H1 (cell line): ENCODE measurements at regions not wholly inside any gene's neighbourhood (a gene's known extent, or its start where the extent isn't known, plus 50 kb on each side); places are given as distances from the start of the nearest gene placed in this dataset.

ENCODE experiments used
- CTCF ChIA-PET: fragments of 300-600 bp; sonication (Branson Sonifier 250); formaldehyde crosslinking; loops from one replicate; lab custom pipeline; 2021; ENCODE audit not compliant: partially characterized antibody; lab: Charles Lee
- POLR2A ChIA-PET: fragments of 300-600 bp; sonication (Branson Sonifier 250); formaldehyde crosslinking; loops from one replicate; lab custom pipeline; 2021; ENCODE audit warnings: inconsistent platforms; ENCODE audit not compliant: partially characterized antibody; lab: Charles Lee
- DNase-seq, 2 experiments: peaks; one replicate each; pipeline versions ENCODE4 v3.0.0 to v3.0.0-alpha.2; 2010 to 2022; ENCODE audit warnings: low spot score in 2 of 2, low read depth in 1 of 2, mixed read lengths in 1 of 2
- FAIRE-seq: peaks from 2 replicates; lab custom pipeline; 2011; peaks lifted over from hg19 to GRCh38; lab: Jason Lieb, UNC
- H2AFZ ChIP-seq: 2 replicates; pipeline ENCODE4 v1.8.1; 2012; ENCODE audit warnings: low read length, inconsistent platforms
- H2AK5ac ChIP-seq: 2 replicates; pipeline ENCODE4 v1.6.1; 2013; ENCODE audit warnings: low read depth, low read length
- H2BK120ac ChIP-seq: replicated peaks from 2 replicates; pipeline ENCODE3; 2013; ENCODE audit warnings: low read depth, low read length, inconsistent platforms
- H2BK12ac ChIP-seq: 2 replicates; pipeline ENCODE4 v1.6.1; 2013; ENCODE audit warnings: low read depth, low read length
- H2BK15ac ChIP-seq: 2 replicates; pipeline ENCODE4 v1.6.1; 2013; ENCODE audit warnings: low read length
- H2BK20ac ChIP-seq: 2 replicates; pipeline ENCODE4 v1.6.1; 2013; ENCODE audit warnings: low read length
- H2BK5ac ChIP-seq: 2 replicates; pipeline ENCODE4 v1.6.1; 2013; ENCODE audit warnings: low read depth, low read length
- H3K14ac ChIP-seq: 2 replicates; pipeline ENCODE4 v1.6.1; 2013; ENCODE audit warnings: inconsistent platforms; ENCODE audit not compliant: insufficient read length
- H3K18ac ChIP-seq: 2 replicates; pipeline ENCODE4 v1.6.1; 2013; ENCODE audit warnings: low read length; ENCODE audit errors: extremely low read depth
- H3K23ac ChIP-seq: 2 replicates; pipeline ENCODE4 v1.6.1; 2013; ENCODE audit warnings: inconsistent platforms; ENCODE audit not compliant: insufficient read length
- H3K23me2 ChIP-seq: 2 replicates; pipeline ENCODE4 v1.6.1; 2013; ENCODE audit warnings: low read depth, low read length
- H3K27ac ChIP-seq: 2 replicates; pipeline ENCODE4 v1.6.1; 2011; ENCODE audit warnings: low read depth, low read length, inconsistent platforms
- H3K27me3 ChIP-seq, 4 experiments: replicated peaks in 1 of 4; 1 replicate in 1 of 4; 2 replicates in 3 of 4; pipeline versions ENCODE4 v1.6.1 to v1.8.1; 2011 to 2013; ENCODE audit warnings: low read length in 3 of 4, mild to moderate bottlenecking in 3 of 4, inconsistent platforms in 2 of 4, mixed read lengths in 2 of 4, moderate library complexity in 1 of 4; ENCODE audit not compliant: control insufficient read depth in 3 of 4, insufficient read depth in 3 of 4; ENCODE audit errors: extremely low read depth in 1 of 4
- H3K36me3 ChIP-seq, 4 experiments: 2 replicates each; pipeline versions ENCODE4 v1.6.1 to v1.8.1; 2011 to 2013; ENCODE audit warnings: mild to moderate bottlenecking in 4 of 4, low read length in 3 of 4, moderate library complexity in 2 of 4, control low read depth in 1 of 4, inconsistent platforms in 1 of 4; ENCODE audit not compliant: insufficient read depth in 4 of 4, control insufficient read depth in 2 of 4
- H3K4ac ChIP-seq: replicated peaks from 2 replicates; pipeline ENCODE3; 2013; ENCODE audit warnings: low read length, low read depth, mixed read lengths, inconsistent platforms; ENCODE audit not compliant: insufficient read length
- H3K4me1 ChIP-seq, 4 experiments: replicated peaks in 1 of 4; 1 replicate in 1 of 4; 2 replicates in 3 of 4; pipeline versions ENCODE4 v1.6.1 to v1.8.1; 2011 to 2013; ENCODE audit warnings: low read length in 3 of 4, inconsistent platforms in 2 of 4, mixed read lengths in 1 of 4; ENCODE audit not compliant: insufficient read depth in 4 of 4, control insufficient read depth in 3 of 4
- H3K4me2 ChIP-seq, 2 experiments: 2 replicates each; pipeline versions ENCODE4 v1.6.1 to v1.8.1; 2011 to 2013; ENCODE audit warnings: low read depth in 2 of 2, low read length in 2 of 2, control low read depth in 1 of 2, inconsistent platforms in 1 of 2, mild to moderate bottlenecking in 1 of 2; ENCODE audit not compliant: insufficient read depth in 1 of 2
- H3K4me3 ChIP-seq, 4 experiments: fragments of 200-600, 300-600 bp in 1 of 4; sonication (generic), shearing (Covaris generic), sonication (Bioruptor Twin) in 1 of 4; 2 replicates each; pipeline versions ENCODE4 v1.5.1 to v1.8.1; 2011 to 2016; ENCODE audit warnings: low read length in 4 of 4, low read depth in 3 of 4, control low read depth in 2 of 4, inconsistent platforms in 2 of 4, mild to moderate bottlenecking in 2 of 4, mixed read lengths in 1 of 4, moderate library complexity in 1 of 4; ENCODE audit not compliant: insufficient read depth in 2 of 4; ENCODE audit errors: extremely low read depth in 1 of 4
- H3K56ac ChIP-seq: replicated peaks from 2 replicates; pipeline ENCODE3; 2013; ENCODE audit warnings: low read depth, mild to moderate bottlenecking, mixed read lengths, low read length, inconsistent platforms; ENCODE audit not compliant: insufficient read length
- H3K79me1 ChIP-seq: 2 replicates; pipeline ENCODE4 v1.6.1; 2013; ENCODE audit warnings: low read depth, low read length, control low read depth
- H3K79me2 ChIP-seq, 2 experiments: 2 replicates each; pipeline versions ENCODE4 v1.6.1 to v1.8.1; 2012 to 2013; ENCODE audit warnings: low read length in 2 of 2, mild to moderate bottlenecking in 2 of 2, inconsistent platforms in 1 of 2; ENCODE audit not compliant: insufficient read depth in 2 of 2, control insufficient read depth in 1 of 2
- H3K9ac ChIP-seq, 4 experiments: replicated peaks in 1 of 4; 1 replicate in 1 of 4; 2 replicates in 3 of 4; pipeline versions ENCODE4 v1.6.1 to v1.8.1; 2011 to 2013; ENCODE audit warnings: low read depth in 3 of 4, low read length in 3 of 4, control low read depth in 2 of 4, mild to moderate bottlenecking in 2 of 4, moderate library complexity in 2 of 4, inconsistent platforms in 1 of 4; ENCODE audit errors: extremely low read depth in 1 of 4
- H3K9me3 ChIP-seq, 2 experiments: 2 replicates each; pipeline versions ENCODE4 v1.6.1 to v1.8.1; 2012 to 2013; ENCODE audit warnings: mild to moderate bottlenecking in 2 of 2, moderate library complexity in 2 of 2, control low read depth in 1 of 2, inconsistent platforms in 1 of 2, low read depth in 1 of 2, low read length in 1 of 2, mixed read lengths in 1 of 2; ENCODE audit not compliant: insufficient read depth in 2 of 2
- H4K20me1 ChIP-seq, 2 experiments: replicated peaks in 1 of 2; 2 replicates each; pipeline versions ENCODE3 to v1.8.1; 2011 to 2013; ENCODE audit warnings: inconsistent platforms in 2 of 2, low read length in 2 of 2, mild to moderate bottlenecking in 1 of 2; ENCODE audit not compliant: insufficient read depth in 2 of 2, control insufficient read depth in 1 of 2
- H4K5ac ChIP-seq: 2 replicates; pipeline ENCODE4 v1.6.1; 2013; ENCODE audit warnings: low read length, low read depth, mixed read lengths, inconsistent platforms; ENCODE audit not compliant: insufficient read length
- H4K8ac ChIP-seq: 2 replicates; pipeline ENCODE4 v1.8.0; 2013; ENCODE audit warnings: mild to moderate bottlenecking, moderate library complexity, low read length, inconsistent platforms; ENCODE audit not compliant: insufficient read depth; ENCODE audit errors: extremely low read depth
- H4K91ac ChIP-seq: replicated peaks from 2 replicates; pipeline ENCODE3; 2013; ENCODE audit warnings: low read length, mixed read lengths, inconsistent platforms; ENCODE audit not compliant: insufficient read length
- BACH1 ChIP-seq: IDR thresholded peaks from 2 replicates; pipeline ENCODE4 v1.6.1; 2012; ENCODE audit warnings: low read length, improper control_type of control experiment
- BRCA1 ChIP-seq: IDR thresholded peaks from 2 replicates; pipeline ENCODE4 v1.6.1; 2012; ENCODE audit warnings: low read depth, low read length, improper control_type of control experiment
- EGR1 ChIP-seq: IDR thresholded peaks from 2 replicates; pipeline ENCODE4 v1.6.1; 2011; ENCODE audit warnings: low read depth, low read length, borderline replicate concordance
- EZH2 ChIP-seq: fragments of 200-600 bp; sonication (generic); IDR thresholded peaks from 2 replicates; pipeline ENCODE4 v1.7.1; 2012; ENCODE audit warnings: low read depth, mild to moderate bottlenecking, moderate library complexity, low read length, inconsistent platforms; ENCODE audit not compliant: severe bottlenecking
- GABPA ChIP-seq: IDR thresholded peaks from 2 replicates; pipeline ENCODE4 v1.6.1; 2011; ENCODE audit warnings: mild to moderate bottlenecking, low read length, moderate library complexity, borderline replicate concordance; ENCODE audit not compliant: insufficient read depth
- JUND ChIP-seq: IDR thresholded peaks from 2 replicates; pipeline ENCODE4 v1.6.1; 2011; ENCODE audit warnings: mild to moderate bottlenecking, improper control_type of control experiment, low read length
- RAD21 ChIP-seq, 2 experiments: IDR thresholded peaks in 1 of 2; conservative IDR thresholded peaks in 1 of 2; 2 replicates each; pipeline ENCODE4 v1.6.1; 2011; ENCODE audit warnings: low read depth in 2 of 2, low read length in 2 of 2, improper control_type of control experiment in 1 of 2, inconsistent platforms in 1 of 2, mild to moderate bottlenecking in 1 of 2, moderate library complexity in 1 of 2
- RNF2 ChIP-seq: fragments of 200-900, 300-1000 bp; sonication (generic); IDR thresholded peaks from 2 replicates; pipeline ENCODE4 v1.7.1; 2016; ENCODE audit warnings: borderline replicate concordance, low read depth, mild to moderate bottlenecking, antibody characterized with exemption, low read length; ENCODE audit not compliant: poor library complexity, severe bottlenecking; ENCODE audit errors: missing control alignments
- SIX5 ChIP-seq: IDR thresholded peaks from 2 replicates; pipeline ENCODE4 v1.6.1; 2011; ENCODE audit warnings: mild to moderate bottlenecking, low read depth, low read length
- SP1 ChIP-seq: IDR thresholded peaks from 2 replicates; pipeline ENCODE4 v1.6.1; 2011; ENCODE audit warnings: low read depth, low read length
- SRF ChIP-seq: IDR thresholded peaks from 2 replicates; pipeline ENCODE4 v1.6.1; 2011; ENCODE audit warnings: mild to moderate bottlenecking, low read depth, low read length, moderate library complexity
- SUZ12 ChIP-seq: fragments of 200-600 bp; sonication (generic); IDR thresholded peaks from 2 replicates; pipeline ENCODE4 v1.6.1; 2012; ENCODE audit warnings: mild to moderate bottlenecking, inconsistent platforms, low read length, moderate library complexity, mixed read lengths
- TAF7 ChIP-seq: optimal IDR thresholded peaks from 2 replicates; pipeline ENCODE3; 2011; ENCODE audit warnings: low read depth, mild to moderate bottlenecking, inconsistent platforms, low read length, moderate library complexity, borderline replicate concordance
- WGBS, 2 experiments: shearing (Covaris generic) in 1 of 2; methylation state at CpG; one replicate each; pipeline versions ENCODE4 v1.1.6 to v1.1.7; 2013 to 2015; ENCODE audit warnings: low lambda C conversion rate in 2 of 2, mixed read lengths in 2 of 2, inconsistent platforms in 1 of 2, low coverage in 1 of 2, missing lambda C conversion rate in 1 of 2; ENCODE audit not compliant: insufficient replicate concordance in 2 of 2, insufficient coverage in 1 of 2, insufficient read length in 1 of 2; ENCODE audit errors: extremely low coverage in 1 of 2, missing lambda C conversion rate in 1 of 2; 5-methylcytosine and 5-hydroxymethylcytosine counted together

DNA sequence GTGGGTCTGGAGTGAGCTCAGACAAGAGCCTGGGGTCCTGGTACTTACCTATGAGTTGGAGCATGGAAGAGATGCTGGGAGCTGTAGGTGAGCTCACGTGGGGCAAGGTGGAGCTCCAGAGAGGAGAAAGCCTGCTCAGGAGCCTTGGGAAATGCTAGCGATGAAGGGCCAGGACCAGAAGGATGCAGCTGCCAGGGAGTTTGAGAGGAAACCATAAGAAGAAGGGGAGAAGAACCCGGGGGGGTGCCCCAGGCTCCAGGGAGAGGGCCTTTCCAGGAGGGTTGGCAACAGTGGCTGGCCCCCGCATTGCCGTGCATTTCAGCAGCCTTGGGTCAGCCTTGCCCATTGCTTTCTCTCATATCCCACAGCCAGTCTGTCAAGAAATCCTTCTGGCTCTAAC is 268.7 kb downstream of the GLI2 start:
- no peak overlapping the region for H4K8ac ChIP-seq
- H3K14ac ChIP-seq, result no peak overlapping the region
- 0 out of 4 replicates have a peak, but pooled peaks cover 0 to 3% of the 10 kb centered on the region in 2 experiments for H3K9me3 ChIP-seq
- H3K4me3 ChIP-seq, result no peak overlapping the region
- H2BK15ac ChIP-seq, result peak overlapping the region; percentile 20; the same call in 1 of the 2 replicates
- no peak overlapping the region for H3K9ac ChIP-seq
- H4K5ac ChIP-seq, result no peak overlapping the region
- no peak overlapping the region for H3K4me2 ChIP-seq
- no peaks in the 10 kb centered on the region for H3K79me1 ChIP-seq
- H4K91ac ChIP-seq, result peak overlapping the region; percentile 58
- H2AK5ac ChIP-seq, result no peak overlapping the region
- ChIA-PET POLR2A (no interaction called here), CTCF (interaction anchor here (1.2 to 4.5 kb wide), 4 partner anchors 8 to 46 kb away, joined by 3 to 16 read pairs (median 8); no protein-coding TSS in a partner anchor)
- H3K56ac ChIP-seq, result no peak overlapping the region
- H3K4ac ChIP-seq, result no peak overlapping the region
- H2BK12ac ChIP-seq, result peak overlapping the region; percentile 85; the same call in 1 of the 2 replicates
- H4K20me1 ChIP-seq, result no peaks in the 10 kb centered on the region
- no peak for FAIRE-seq
- H3K4me1 ChIP-seq, result peaks cover 3 to 9% (median 7%) of the 10 kb centered on the region in 4 experiments
- 79% methylated on average over 5 of the region's 5 CpGs; no CpG with 5 or more reads in 1 of the 2 experiments for WGBS, 2 experiments
- H3K23ac ChIP-seq, result no peak overlapping the region
- no peak overlapping the region for H2BK120ac ChIP-seq
- no peak overlapping the region for H2AFZ ChIP-seq
- no peaks in the 10 kb centered on the region for H3K79me2 ChIP-seq
- no peaks in the 10 kb centered on the region for H3K36me3 ChIP-seq
- no peak for DNase-seq
- no peak overlapping the region for H3K18ac ChIP-seq
- no peak overlapping the region for H2BK20ac ChIP-seq
- H2BK5ac ChIP-seq, result no peak overlapping the region
- no peaks in the 10 kb centered on the region for H3K23me2 ChIP-seq
- no peak overlapping the region for H3K27ac ChIP-seq
- peaks cover 0 to 13% (median 3%) of the 10 kb centered on the region in 4 experiments; a peak in 4 of 7 replicates for H3K27me3 ChIP-seq
- TF ChIP-seq GABPA (no peak), SIX5 (no peak), RAD21 (IDR thresholded peaks at IDR 0.05 in 1 of 2, conservative IDR thresholded peaks at IDR 0.05 in 1 of 2; ENCODE audit: low read depth in 2 of 2, low read length in 2 of 2) (no peak), EZH2 (no peak), BRCA1 (no peak), RNF2 (no peak), JUND (no peak), BACH1 (no peak), SUZ12 (no peak), SRF (no peak), TAF7 (no peak), EGR1 (no peak), SP1 (no peak)
- TF ChIP-seq, all 59 proteins: peak for 0
